Chondrocyte (in vitro differentiated cells): ENCODE measurements at regions not wholly inside any gene's neighbourhood (a gene's known extent, or its start where the extent isn't known, plus 50 kb on each side); places are given as distances from the start of the nearest gene placed in this dataset.

Source experiments
- DNase-seq: peaks from one replicate; pipeline ENCODE4 v3.0.0; 2021; ENCODE audit warnings: mixed read lengths, low spot score
- H3K27ac Mint-ChIP-seq: one replicate; pipeline ENCODE4 v1.8.0; 2021; ENCODE audit warnings: mild to moderate bottlenecking, moderate library complexity, mixed read lengths; ENCODE audit not compliant: unreplicated experiment
- H3K27me3 Mint-ChIP-seq: 2 replicates; pipeline ENCODE4 v1.8.0; 2021; ENCODE audit warnings: low read depth, mixed read lengths
- H3K36me3 Mint-ChIP-seq: 2 replicates; pipeline ENCODE4 v1.8.0; 2021; ENCODE audit warnings: low read depth, mixed read lengths
- H3K4me1 Mint-ChIP-seq: 2 replicates; pipeline ENCODE4 v1.8.0; 2021; ENCODE audit warnings: low read depth, mild to moderate bottlenecking, mixed read lengths
- H3K4me3 Mint-ChIP-seq: one replicate; pipeline ENCODE4 v1.8.0; 2021; ENCODE audit warnings: mild to moderate bottlenecking, moderate library complexity, mixed read lengths; ENCODE audit not compliant: unreplicated experiment
- H3K9me3 Mint-ChIP-seq: 2 replicates; pipeline ENCODE4 v1.8.0; 2021; ENCODE audit warnings: low read depth, mixed read lengths
- CTCF ChIP-seq: fragments of 200-600 bp; sonication (generic); IDR thresholded peaks from 2 replicates; pipeline ENCODE4 v1.5.0; 2021; ENCODE audit warnings: antibody characterized with exemption, mild to moderate bottlenecking, moderate library complexity

- Mint-ChIP-seq H3K36me3 (no peaks in the 10 kb centered on the region), H3K27ac (no peak overlapping the region), H3K4me1 (no peaks in the 10 kb centered on the region), H3K9me3 (no peaks in the 10 kb centered on the region), H3K27me3 (no peaks in the 10 kb centered on the region), H3K4me3 (no peak overlapping the region)
- DNase-seq = no peak
- TF ChIP-seq CTCF = no peak
Measured at GRCh38 chr1:83798965-83799364, 200.0 kb downstream of the TTLL7 start.

DNA sequence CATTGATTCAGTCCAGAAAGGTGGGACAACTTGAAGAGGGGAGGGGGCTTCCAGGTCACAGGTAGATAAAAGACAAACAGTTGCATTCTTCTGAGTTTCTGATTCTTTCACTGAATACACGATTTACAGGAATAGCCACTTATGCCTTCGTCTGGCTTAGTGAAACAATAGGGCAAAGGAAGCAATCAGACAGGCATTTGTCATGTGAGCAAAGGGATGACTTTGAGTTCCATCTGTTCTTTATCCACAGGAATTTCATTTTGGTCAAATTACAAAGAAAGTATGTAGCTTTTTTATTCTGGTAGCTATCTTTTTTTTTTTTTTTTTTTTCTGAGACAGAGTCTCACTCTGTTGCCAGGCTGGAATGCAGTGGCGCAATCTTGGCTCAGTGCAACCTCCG is 202.5 kb downstream of the TTLL7 start:
- Mint-ChIP-seq H3K4me1 (no peaks in the 10 kb centered on the region), H3K27me3 (no peaks in the 10 kb centered on the region), H3K4me3 (no peak overlapping the region), H3K9me3 (no peaks in the 10 kb centered on the region), H3K27ac (no peak overlapping the region), H3K36me3 (no peaks in the 10 kb centered on the region)
- TF ChIP-seq CTCF = no peak
- no peak for DNase-seq

DNA sequence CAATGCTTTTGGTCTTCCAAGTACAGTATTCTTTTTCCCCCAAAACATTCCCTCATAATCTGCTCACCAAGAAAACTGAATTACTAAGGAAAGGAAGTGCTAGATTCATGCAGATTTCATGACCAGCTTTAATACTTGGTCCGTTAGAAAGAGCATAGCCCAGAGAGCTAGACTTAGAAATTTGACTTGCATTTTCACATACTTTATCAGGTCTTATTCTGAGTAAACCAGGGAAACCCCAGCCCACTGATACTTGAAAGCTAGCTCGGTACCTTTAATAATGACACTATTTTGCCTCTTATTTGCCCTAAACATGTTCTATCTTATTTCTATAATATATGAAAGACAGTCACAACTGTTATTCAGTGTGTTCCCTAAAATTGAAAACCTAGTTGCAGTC is 204.5 kb downstream of the TTLL7 start:
- TF ChIP-seq CTCF = no peak
- Mint-ChIP-seq H3K4me1 (peaks cover 5% of the 10 kb centered on the region), H3K36me3 (no peaks in the 10 kb centered on the region), H3K9me3 (no peaks in the 10 kb centered on the region), H3K27me3 (no peaks in the 10 kb centered on the region), H3K27ac (no peak overlapping the region), H3K4me3 (no peak overlapping the region)
- DNase-seq = no peak

DNA sequence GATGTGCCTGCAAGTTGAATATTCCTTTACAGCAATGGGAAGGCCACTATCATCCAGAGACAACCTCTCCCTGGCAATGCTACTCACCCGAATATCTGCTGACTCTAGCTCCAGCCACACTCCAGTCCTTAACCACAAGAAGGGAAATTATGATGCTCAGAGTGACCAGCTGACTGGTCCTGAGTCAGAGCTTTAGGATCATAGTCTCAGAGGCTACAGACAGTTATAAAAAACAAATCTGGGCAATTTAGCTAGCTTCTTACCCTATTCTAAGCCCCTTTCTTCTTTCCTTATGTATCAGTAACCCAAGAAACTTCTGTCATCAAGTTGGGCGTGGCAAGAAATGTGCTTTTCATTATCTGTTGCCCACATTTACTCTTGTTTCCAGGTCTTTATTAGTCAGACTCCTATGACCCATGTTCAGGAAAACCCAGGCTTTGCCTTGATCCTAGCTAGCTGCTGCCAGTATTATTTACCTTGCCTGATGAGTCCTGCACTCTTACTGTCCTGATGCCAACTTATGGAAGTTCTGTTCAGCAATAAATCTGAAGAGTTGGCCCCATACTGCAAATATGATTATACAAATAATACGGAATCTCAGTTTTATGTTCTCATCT is 207.0 kb downstream of the TTLL7 start:
- H3K9me3 Mint-ChIP-seq = no peaks in the 10 kb centered on the region
- TF ChIP-seq CTCF = no peak
- no peaks in the 10 kb centered on the region for H3K27me3 Mint-ChIP-seq
- H3K27ac Mint-ChIP-seq = no peak overlapping the region
- H3K4me1 Mint-ChIP-seq = peaks cover 5% of the 10 kb centered on the region
- H3K4me3 Mint-ChIP-seq = no peak overlapping the region
- no peak for DNase-seq
- H3K36me3 Mint-ChIP-seq = no peaks in the 10 kb centered on the region

- no peak for DNase-seq
- no peaks in the 10 kb centered on the region for H3K9me3 Mint-ChIP-seq
- no peaks in the 10 kb centered on the region for H3K27me3 Mint-ChIP-seq
- no peaks in the 10 kb centered on the region for H3K36me3 Mint-ChIP-seq
- no peak overlapping the region for H3K27ac Mint-ChIP-seq
- no peak overlapping the region for H3K4me3 Mint-ChIP-seq
- TF ChIP-seq CTCF = no peak
- H3K4me1 Mint-ChIP-seq = peaks cover 5% of the 10 kb centered on the region
Measured at GRCh38 chr1:83790446-83790845, 208.5 kb downstream of the TTLL7 start.
